ENCODE measurements at regions not wholly inside any gene's neighbourhood (a gene's known extent, or its start where the extent isn't known, plus 50 kb on each side); places are given as distances from the start of the nearest gene placed in this dataset.

GRCh38 chr2:30336978-30337841 is 105.9 kb downstream of the LBH start:
- Histone ChIP-seq H4K20me1 (ENCODE audit: insufficient read depth, low read length, poor library complexity, severe bottlenecking) (no peaks in the 10 kb centered on the region), H3K36me3 (ENCODE audit: insufficient read depth, low read length) (no peaks in the 10 kb centered on the region), H2AFZ (ENCODE audit: low read length) (peak overlapping the region; percentile 92), H3K79me2 (ENCODE audit: insufficient read depth, low read length) (no peaks in the 10 kb centered on the region), H3K9ac (ENCODE audit: low read depth, low read length, poor library complexity, severe bottlenecking) (peak overlapping the region; percentile 60), H3K4me1 (ENCODE audit: insufficient read depth, low read length, poor library complexity, severe bottlenecking) (peaks cover 58% of the 10 kb centered on the region), H3K9me2 (replicated peaks; ENCODE audit: low read depth, low read length) (no peaks in the 10 kb centered on the region), H3K9me3 (ENCODE audit: insufficient read depth, low read depth, low read length) (no peaks in the 10 kb centered on the region), H3K4me3 (ENCODE audit: low read length, poor library complexity, severe bottlenecking) (peak overlapping the region; percentile 57), H3K27me3 (ENCODE audit: insufficient read depth, low read length, poor library complexity, severe bottlenecking) (no peaks in the 10 kb centered on the region), H3K4me2 (ENCODE audit: low read depth, low read length, poor library complexity, severe bottlenecking) (peak overlapping the region; percentile 71), H3F3A (ENCODE audit: low read depth) (peaks cover 11% of the 10 kb centered on the region)
- no peak for TF ChIP-seq EZH2phosphoT487 (IDR thresholded peaks at IDR 0.05; ENCODE audit: borderline replicate concordance)
- TF ChIP-seq CTCF (conservative IDR thresholded peaks at IDR 0.05; ENCODE audit: low read length), result no peak

GRCh38 chr2:30338475-30338874 is 107.1 kb downstream of the LBH start:
- Histone ChIP-seq H3K9ac (ENCODE audit: low read depth, low read length, poor library complexity, severe bottlenecking) (no peak overlapping the region), H3K79me2 (ENCODE audit: insufficient read depth, low read length) (no peaks in the 10 kb centered on the region), H3K9me2 (replicated peaks; ENCODE audit: low read depth, low read length) (no peaks in the 10 kb centered on the region), H3K36me3 (ENCODE audit: insufficient read depth, low read length) (no peaks in the 10 kb centered on the region), H3K4me3 (ENCODE audit: low read length, poor library complexity, severe bottlenecking) (no peak overlapping the region), H2AFZ (ENCODE audit: low read length) (0 out of 2 replicates have a peak overlapping the region, but pooled peaks have one; percentile 13), H3K4me1 (ENCODE audit: insufficient read depth, low read length, poor library complexity, severe bottlenecking) (peaks cover 46% of the 10 kb centered on the region), H4K20me1 (ENCODE audit: insufficient read depth, low read length, poor library complexity, severe bottlenecking) (no peaks in the 10 kb centered on the region), H3K4me2 (ENCODE audit: low read depth, low read length, poor library complexity, severe bottlenecking) (no peak overlapping the region), H3K27me3 (ENCODE audit: insufficient read depth, low read length, poor library complexity, severe bottlenecking) (no peaks in the 10 kb centered on the region), H3F3A (ENCODE audit: low read depth) (peaks cover 11% of the 10 kb centered on the region), H3K9me3 (ENCODE audit: insufficient read depth, low read depth, low read length) (no peaks in the 10 kb centered on the region)
- TF ChIP-seq CTCF (conservative IDR thresholded peaks at IDR 0.05; ENCODE audit: low read length) (no peak), EZH2phosphoT487 (IDR thresholded peaks at IDR 0.05; ENCODE audit: borderline replicate concordance) (no peak)

- Histone ChIP-seq H3K36me3 (ENCODE audit: insufficient read depth, low read length) (no peaks in the 10 kb centered on the region), H3K4me2 (ENCODE audit: low read depth, low read length, poor library complexity, severe bottlenecking) (no peak overlapping the region), H2AFZ (ENCODE audit: low read length) (0 out of 2 replicates have a peak overlapping the region, but pooled peaks have one; percentile 13), H3K9me2 (replicated peaks; ENCODE audit: low read depth, low read length) (no peaks in the 10 kb centered on the region), H3K4me3 (ENCODE audit: low read length, poor library complexity, severe bottlenecking) (no peak overlapping the region), H3K79me2 (ENCODE audit: insufficient read depth, low read length) (no peaks in the 10 kb centered on the region), H4K20me1 (ENCODE audit: insufficient read depth, low read length, poor library complexity, severe bottlenecking) (no peaks in the 10 kb centered on the region), H3F3A (ENCODE audit: low read depth) (peaks cover 11% of the 10 kb centered on the region), H3K9ac (ENCODE audit: low read depth, low read length, poor library complexity, severe bottlenecking) (no peak overlapping the region), H3K9me3 (ENCODE audit: insufficient read depth, low read depth, low read length) (no peaks in the 10 kb centered on the region), H3K27me3 (ENCODE audit: insufficient read depth, low read length, poor library complexity, severe bottlenecking) (no peaks in the 10 kb centered on the region), H3K4me1 (ENCODE audit: insufficient read depth, low read length, poor library complexity, severe bottlenecking) (peaks cover 40% of the 10 kb centered on the region)
- TF ChIP-seq CTCF (conservative IDR thresholded peaks at IDR 0.05; ENCODE audit: low read length), result no peak
- no peak for TF ChIP-seq EZH2phosphoT487 (IDR thresholded peaks at IDR 0.05; ENCODE audit: borderline replicate concordance)
Measured at GRCh38 chr2:30339071-30339470, 107.7 kb downstream of the LBH start.

Measured in Loucy (cell line).